Astrocyte (in vitro differentiated cells and primary cell): ENCODE measurements at regions not wholly inside any gene's neighbourhood (a gene's known extent, or its start where the extent isn't known, plus 50 kb on each side); places are given as distances from the start of the nearest gene placed in this dataset.

Experiments
- DNase-seq: peaks from one replicate; pipeline ENCODE4 v3.0.0-alpha.2; 2010; ENCODE audit warnings: low read depth
- FAIRE-seq: peaks from 2 replicates; lab custom pipeline; 2011; peaks lifted over from hg19 to GRCh38; lab: Jason Lieb, UNC
- H2AFZ ChIP-seq: 2 replicates; pipeline ENCODE4 v1.6.0; 2012; ENCODE audit warnings: low read depth, low read length, inconsistent platforms
- H3K27ac ChIP-seq: 2 replicates; pipeline ENCODE4 v1.5.1; 2011; ENCODE audit warnings: low read depth, low read length, inconsistent platforms
- H3K27me3 ChIP-seq: 2 replicates; pipeline ENCODE4 v1.6.0; 2011; ENCODE audit warnings: low read length, inconsistent platforms; ENCODE audit not compliant: insufficient read depth
- H3K36me3 ChIP-seq: 2 replicates; pipeline ENCODE4 v1.5.1; 2011; ENCODE audit warnings: low read length, inconsistent platforms; ENCODE audit not compliant: insufficient read depth
- H3K4me1 ChIP-seq: 2 replicates; pipeline ENCODE4 v1.5.1; 2011; ENCODE audit warnings: low read length, inconsistent platforms; ENCODE audit not compliant: insufficient read depth
- H3K4me2 ChIP-seq: 2 replicates; pipeline ENCODE4 v1.6.0; 2012; ENCODE audit warnings: low read length, inconsistent platforms
- H3K4me3 ChIP-seq: 2 replicates; pipeline ENCODE4 v1.5.1; 2011; ENCODE audit warnings: low read depth, mild to moderate bottlenecking, low read length, inconsistent platforms; ENCODE audit not compliant: insufficient read depth
- H3K79me2 ChIP-seq: 2 replicates; pipeline ENCODE4 v1.6.0; 2012; ENCODE audit warnings: mild to moderate bottlenecking, low read length, inconsistent platforms; ENCODE audit not compliant: insufficient read depth
- H3K9ac ChIP-seq: 2 replicates; pipeline ENCODE4 v1.6.0; 2012; ENCODE audit warnings: mild to moderate bottlenecking, low read length, inconsistent platforms
- H3K9me3 ChIP-seq: 2 replicates; pipeline ENCODE4 v1.5.1; 2012; ENCODE audit warnings: low read depth, mild to moderate bottlenecking, low read length, inconsistent platforms; ENCODE audit not compliant: insufficient read depth
- H4K20me1 ChIP-seq: 2 replicates; pipeline ENCODE4 v1.6.0; 2012; ENCODE audit warnings: low read length, inconsistent platforms; ENCODE audit not compliant: insufficient read depth
- H3K27ac Mint-ChIP-seq: one replicate; pipeline ENCODE4 v1.8.0; 2021; ENCODE audit warnings: mild to moderate bottlenecking, mixed read lengths; ENCODE audit not compliant: unreplicated experiment
- H3K27me3 Mint-ChIP-seq: one replicate; pipeline ENCODE4 v1.8.0; 2021; ENCODE audit warnings: low read depth, mixed read lengths; ENCODE audit not compliant: unreplicated experiment
- H3K36me3 Mint-ChIP-seq: one replicate; pipeline ENCODE4 v1.8.0; 2021; ENCODE audit warnings: low read depth, mixed read lengths; ENCODE audit not compliant: unreplicated experiment
- H3K4me1 Mint-ChIP-seq: one replicate; pipeline ENCODE4 v1.8.0; 2021; ENCODE audit warnings: low read depth, mixed read lengths; ENCODE audit not compliant: unreplicated experiment
- H3K4me3 Mint-ChIP-seq: one replicate; pipeline ENCODE4 v1.8.0; 2021; ENCODE audit warnings: mild to moderate bottlenecking, moderate library complexity, mixed read lengths; ENCODE audit not compliant: unreplicated experiment
- H3K9me3 Mint-ChIP-seq: one replicate; pipeline ENCODE4 v1.8.0; 2021; ENCODE audit warnings: mild to moderate bottlenecking, mixed read lengths; ENCODE audit not compliant: unreplicated experiment
- CTCF ChIP-seq: IDR thresholded peaks from 2 replicates; pipeline ENCODE4 v1.5.1; 2011; ENCODE audit warnings: low read depth, mild to moderate bottlenecking, inconsistent platforms, low read length, moderate library complexity; ENCODE audit not compliant: insufficient read depth
- EZH2 ChIP-seq: IDR thresholded peaks from 2 replicates; pipeline ENCODE4 v1.6.1; 2012; ENCODE audit warnings: mild to moderate bottlenecking, low read length, inconsistent platforms; ENCODE audit not compliant: insufficient read depth

GRCh38 chr7:98778421-98778820 lies 91.4 kb downstream of the TMEM130 start:
- Histone ChIP-seq H3K9ac (no peak overlapping the region), H3K79me2 (no peaks in the 10 kb centered on the region), H3K36me3 (no peaks in the 10 kb centered on the region), H3K27ac (no peak overlapping the region), H3K4me2 (no peak overlapping the region), H4K20me1 (no peaks in the 10 kb centered on the region), H3K4me1 (no peaks in the 10 kb centered on the region), H3K27me3 (no peaks in the 10 kb centered on the region), H2AFZ (no peak overlapping the region), H3K9me3 (no peaks in the 10 kb centered on the region), H3K4me3 (no peak overlapping the region)
- peaks cover 1% of the 10 kb centered on the region for H3K9me3 Mint-ChIP-seq
- no peak for TF ChIP-seq CTCF
- no peak overlapping the region for H3K27ac Mint-ChIP-seq
- peaks cover 11% of the 10 kb centered on the region for H3K4me1 Mint-ChIP-seq
- FAIRE-seq = no peak
- no peaks in the 10 kb centered on the region for H3K36me3 Mint-ChIP-seq
- H3K4me3 Mint-ChIP-seq = no peak overlapping the region
- DNase-seq = no peak
- H3K27me3 Mint-ChIP-seq = peaks cover 7% of the 10 kb centered on the region

- TF ChIP-seq CTCF (no peak), EZH2 (no peak)
These were observed 89.8 kb downstream of the TMEM130 start for GRCh38 chr7:98779800-98780587.

GRCh38 chr7:98784216-98784785 lies 85.5 kb downstream of the TMEM130 start:
- Histone ChIP-seq H3K9ac (no peak overlapping the region), H3K79me2 (no peaks in the 10 kb centered on the region), H2AFZ (no peak overlapping the region), H3K4me2 (no peak overlapping the region), H3K27ac (no peak overlapping the region), H4K20me1 (no peaks in the 10 kb centered on the region), H3K9me3 (no peaks in the 10 kb centered on the region), H3K4me1 (peaks cover 5% of the 10 kb centered on the region), H3K36me3 (no peaks in the 10 kb centered on the region), H3K4me3 (no peak overlapping the region), H3K27me3 (no peaks in the 10 kb centered on the region)
- Mint-ChIP-seq H3K4me3 (no peak overlapping the region), H3K27me3 (peaks cover 14% of the 10 kb centered on the region), H3K36me3 (no peaks in the 10 kb centered on the region), H3K4me1 (peaks cover 30% of the 10 kb centered on the region), H3K27ac (no peak overlapping the region), H3K9me3 (peaks cover 1% of the 10 kb centered on the region)
- no peak for FAIRE-seq
- TF ChIP-seq EZH2 = no peak
- TF ChIP-seq CTCF = no peak
- peak; percentile 35 for DNase-seq

More at GRCh38 chr7:98779800-98780587, 89.8 kb downstream of the TMEM130 start:
- H3K4me3 ChIP-seq = no peak overlapping the region
- Mint-ChIP-seq H3K4me1 (peaks cover 18% of the 10 kb centered on the region), H3K36me3 (no peaks in the 10 kb centered on the region), H3K4me3 (no peak overlapping the region), H3K27ac (peak overlapping the region; percentile 18), H3K9me3 (peaks cover 1% of the 10 kb centered on the region), H3K27me3 (peaks cover 7% of the 10 kb centered on the region)
- no peak overlapping the region for H3K9ac ChIP-seq
- DNase-seq (no peak), FAIRE-seq (no peak)
- no peaks in the 10 kb centered on the region for H4K20me1 ChIP-seq
- H3K27ac ChIP-seq = no peak overlapping the region
- H3K27me3 ChIP-seq = no peaks in the 10 kb centered on the region
- H3K36me3 ChIP-seq = no peaks in the 10 kb centered on the region
- H3K9me3 ChIP-seq = no peaks in the 10 kb centered on the region
- no peaks in the 10 kb centered on the region for H3K4me1 ChIP-seq
- H3K4me2 ChIP-seq = no peak overlapping the region
- no peaks in the 10 kb centered on the region for H3K79me2 ChIP-seq
- H2AFZ ChIP-seq = no peak overlapping the region
